Keratinocyte (primary cell): ENCODE measurements at regions not wholly inside any gene's neighbourhood (a gene's known extent, or its start where the extent isn't known, plus 50 kb on each side); places are given as distances from the start of the nearest gene placed in this dataset.
"Not testable (repeated sequence)": the region's sequence is repeated elsewhere in the genome, so short reads cannot be mapped to it uniquely, and the experiment has no call there.

Source experiments
- DNase-seq: peaks from one replicate; pipeline ENCODE4 v3.0.0-alpha.2; 2011; ENCODE audit warnings: low read depth, missing footprints, low spot score
- FAIRE-seq: peaks from 2 replicates; lab custom pipeline; 2011; peaks lifted over from hg19 to GRCh38; lab: Jason Lieb, UNC
- H2AFZ ChIP-seq: 2 replicates; pipeline ENCODE4 v1.6.0; 2012; ENCODE audit warnings: low read length, control low read depth, inconsistent platforms; ENCODE audit not compliant: control insufficient read depth
- H3K27ac ChIP-seq: 2 replicates; pipeline ENCODE4 v1.5.1; 2011; ENCODE audit warnings: low read length; ENCODE audit not compliant: control insufficient read depth, insufficient read depth
- H3K27me3 ChIP-seq: 3 replicates; pipeline ENCODE4 v1.6.0; 2011; ENCODE audit warnings: low read length; ENCODE audit not compliant: control insufficient read depth, insufficient read depth; ENCODE audit errors: extremely low read depth
- H3K36me3 ChIP-seq, 2 experiments: 2 replicates in 1 of 2; 3 replicates in 1 of 2; pipeline ENCODE4 v1.5.1; 2011; ENCODE audit warnings: low read length in 2 of 2, mild to moderate bottlenecking in 1 of 2; ENCODE audit not compliant: control insufficient read depth in 2 of 2, insufficient read depth in 2 of 2; ENCODE audit errors: extremely low read depth in 1 of 2
- H3K4me1 ChIP-seq: 3 replicates; pipeline ENCODE4 v1.5.1; 2011; ENCODE audit warnings: low read length; ENCODE audit not compliant: control insufficient read depth, insufficient read depth; ENCODE audit errors: extremely low read depth
- H3K4me2 ChIP-seq: 3 replicates; pipeline ENCODE4 v1.6.0; 2011; ENCODE audit warnings: low read depth, low read length; ENCODE audit not compliant: control insufficient read depth, insufficient read depth; ENCODE audit errors: extremely low read depth
- H3K4me3 ChIP-seq, 3 experiments: fragments of 200-600 bp in 1 of 3; sonication (generic) in 1 of 3; 2 replicates in 2 of 3; 3 replicates in 1 of 3; pipeline ENCODE4 v1.5.1; 2011 to 2016; ENCODE audit warnings: low read length in 3 of 3, mild to moderate bottlenecking in 3 of 3, control low read depth in 2 of 3, inconsistent platforms in 1 of 3, low read depth in 1 of 3, mixed read lengths in 1 of 3, mixed run types in 1 of 3, moderate library complexity in 1 of 3; ENCODE audit not compliant: control insufficient read depth in 2 of 3, insufficient read depth in 2 of 3; ENCODE audit errors: extremely low read depth in 1 of 3
- H3K79me2 ChIP-seq: 2 replicates; pipeline ENCODE4 v1.6.0; 2012; ENCODE audit warnings: low read length; ENCODE audit not compliant: control insufficient read depth, insufficient read depth
- H3K9ac ChIP-seq: 3 replicates; pipeline ENCODE4 v1.6.0; 2011; ENCODE audit warnings: low read length; ENCODE audit not compliant: control insufficient read depth, insufficient read depth; ENCODE audit errors: extremely low read depth
- H3K9me1 ChIP-seq: 3 replicates; pipeline ENCODE4 v1.6.0; 2011; ENCODE audit warnings: low read length; ENCODE audit not compliant: control insufficient read depth, insufficient read depth; ENCODE audit errors: extremely low read depth
- H3K9me3 ChIP-seq: 2 replicates; pipeline ENCODE4 v1.5.1; 2012; ENCODE audit warnings: low read depth, low read length; ENCODE audit not compliant: control insufficient read depth
- H4K20me1 ChIP-seq: 3 replicates; pipeline ENCODE4 v1.6.0; 2011; ENCODE audit warnings: low read length; ENCODE audit not compliant: control insufficient read depth, insufficient read depth; ENCODE audit errors: extremely low read depth
- CTCF ChIP-seq, 3 experiments: IDR thresholded peaks in 1 of 3; conservative IDR thresholded peaks in 1 of 3; optimal IDR thresholded peaks in 1 of 3; 2 replicates in 2 of 3; 3 replicates in 1 of 3; pipeline versions ENCODE3 to v1.5.1; 2011; ENCODE audit warnings: low read length in 3 of 3, mild to moderate bottlenecking in 3 of 3, moderate library complexity in 2 of 3, control low read depth in 1 of 3, inconsistent platforms in 1 of 3; ENCODE audit not compliant: insufficient read depth in 2 of 3; ENCODE audit errors: extremely low read depth in 1 of 3
- EZH2 ChIP-seq: IDR thresholded peaks from one replicate; pipeline ENCODE4 v1.6.1; 2012; ENCODE audit warnings: inconsistent platforms, mild to moderate bottlenecking, low read length, moderate library complexity
- dilution Hi-C: fragments of 300-500 bp; cut with MboI; formaldehyde crosslinking; loops from one replicate; pipeline ENCODE4 v1.7.0; 2020; ENCODE audit warnings: low sequenced_read_pairs; ENCODE audit not compliant: extremely low pct_ligation_motif_present

- dilution Hi-C loops, result no loop called here
- no peak overlapping the region for H3K4me3 ChIP-seq
- no peak overlapping the region for H3K27ac ChIP-seq
- no peaks in the 10 kb centered on the region for H3K79me2 ChIP-seq
- no peaks in the 10 kb centered on the region for H3K9me3 ChIP-seq
- H3K9ac ChIP-seq, result no peak overlapping the region
- H3K4me1 ChIP-seq, result peaks cover 10% of the 10 kb centered on the region
- H3K4me2 ChIP-seq, result no peak overlapping the region
- H3K36me3 ChIP-seq, result no peaks in the 10 kb centered on the region
- H3K27me3 ChIP-seq, result no peaks in the 10 kb centered on the region
- TF ChIP-seq EZH2, result no peak
- no peak for TF ChIP-seq CTCF (optimal IDR thresholded peaks at IDR 0.05 in 1 of 3, IDR thresholded peaks at IDR 0.05 in 1 of 3, conservative IDR thresholded peaks at IDR 0.05 in 1 of 3; ENCODE audit: extremely low read depth in 1 of 3, insufficient read depth in 2 of 3, low read length in 3 of 3)
- DNase-seq, result no peak
- peak; percentile 23 for FAIRE-seq
- no peaks in the 10 kb centered on the region for H4K20me1 ChIP-seq
- no peak overlapping the region for H2AFZ ChIP-seq
- H3K9me1 ChIP-seq, result no peaks in the 10 kb centered on the region
Measured at GRCh38 chr5:124986170-124986569, 239.7 kb upstream of the ZNF608 start.

GRCh38 chr5:124986667-124987066, 240.2 kb upstream of the ZNF608 start:
- peaks cover 8% of the 10 kb centered on the region for H3K4me1 ChIP-seq
- DNase-seq (peak; percentile 73), FAIRE-seq (peak; percentile 59)
- H3K9me3 ChIP-seq, result no peaks in the 10 kb centered on the region
- no peak overlapping the region for H2AFZ ChIP-seq
- H3K4me2 ChIP-seq, result no peak overlapping the region
- H3K79me2 ChIP-seq, result no peaks in the 10 kb centered on the region
- H3K4me3 ChIP-seq, result no peak overlapping the region
- no peaks in the 10 kb centered on the region for H3K27me3 ChIP-seq
- no peak overlapping the region for H3K9ac ChIP-seq
- H4K20me1 ChIP-seq, result no peaks in the 10 kb centered on the region
- dilution Hi-C loops, result no loop called here
- no peaks in the 10 kb centered on the region for H3K36me3 ChIP-seq
- TF ChIP-seq EZH2, result no peak
- TF ChIP-seq CTCF (optimal IDR thresholded peaks at IDR 0.05 in 1 of 3, IDR thresholded peaks at IDR 0.05 in 1 of 3, conservative IDR thresholded peaks at IDR 0.05 in 1 of 3; ENCODE audit: extremely low read depth in 1 of 3, insufficient read depth in 2 of 3, low read length in 3 of 3), result no peak
- H3K9me1 ChIP-seq, result no peaks in the 10 kb centered on the region
- no peak overlapping the region for H3K27ac ChIP-seq

- H2AFZ ChIP-seq, H3K9me1 ChIP-seq, H4K20me1 ChIP-seq, dilution Hi-C loops, H3K9ac ChIP-seq, H3K4me2 ChIP-seq, H3K36me3 ChIP-seq, H3K27me3 ChIP-seq, H3K4me1 ChIP-seq, DNase-seq, H3K27ac ChIP-seq, H3K9me3 ChIP-seq, H3K79me2 ChIP-seq, H3K4me3 ChIP-seq, FAIRE-seq: not testable (repeated sequence)
Measured at GRCh38 chr5:124987786-124988185, 241.3 kb upstream of the ZNF608 start.
